Glutamatergic neuron (in vitro differentiated cells): ENCODE measurements at regions not wholly inside any gene's neighbourhood (a gene's known extent, or its start where the extent isn't known, plus 50 kb on each side); places are given as distances from the start of the nearest gene placed in this dataset.

Experiments used
- DNase-seq: peaks from one replicate; pipeline ENCODE4 v3.0.0; 2022
- H3K27ac Mint-ChIP-seq: one replicate; pipeline ENCODE4 v1.8.0; 2020; ENCODE audit warnings: mild to moderate bottlenecking, mixed read lengths, inconsistent platforms; ENCODE audit not compliant: unreplicated experiment
- H3K27me3 Mint-ChIP-seq: one replicate; pipeline ENCODE4 v1.8.0; 2020; ENCODE audit warnings: mild to moderate bottlenecking, moderate library complexity, mixed read lengths, inconsistent platforms; ENCODE audit not compliant: unreplicated experiment
- H3K36me3 Mint-ChIP-seq: one replicate; pipeline ENCODE4 v1.8.0; 2020; ENCODE audit warnings: mild to moderate bottlenecking, mixed read lengths, inconsistent platforms; ENCODE audit not compliant: unreplicated experiment
- H3K4me1 Mint-ChIP-seq: one replicate; pipeline ENCODE4 v1.8.0; 2020; ENCODE audit warnings: mild to moderate bottlenecking, low read depth, mixed read lengths, inconsistent platforms; ENCODE audit not compliant: unreplicated experiment
- H3K4me3 Mint-ChIP-seq: one replicate; pipeline ENCODE4 v1.8.0; 2020; ENCODE audit warnings: mild to moderate bottlenecking, mixed read lengths, inconsistent platforms; ENCODE audit not compliant: unreplicated experiment
- H3K9me3 Mint-ChIP-seq: one replicate; pipeline ENCODE4 v1.8.0; 2020; ENCODE audit warnings: mild to moderate bottlenecking, moderate library complexity, mixed read lengths, inconsistent platforms; ENCODE audit not compliant: unreplicated experiment
- TF ChIP-seq, protein P1 (sequence below): fragments of 200-600 bp; sonication (generic); IDR thresholded peaks from one replicate; pipeline ENCODE4 v1.5.0; 2021; ENCODE audit not compliant: partially characterized antibody, unreplicated experiment

GRCh38 chr15:68517285-68517761 lies 61.5 kb upstream of the CORO2B start:
- Mint-ChIP-seq H3K27ac (no peak overlapping the region), H3K36me3 (no peaks in the 10 kb centered on the region), H3K27me3 (no peaks in the 10 kb centered on the region), H3K4me1 (no peaks in the 10 kb centered on the region), H3K9me3 (no peaks in the 10 kb centered on the region), H3K4me3 (no peak overlapping the region)
- TF ChIP-seq, protein P1, sequence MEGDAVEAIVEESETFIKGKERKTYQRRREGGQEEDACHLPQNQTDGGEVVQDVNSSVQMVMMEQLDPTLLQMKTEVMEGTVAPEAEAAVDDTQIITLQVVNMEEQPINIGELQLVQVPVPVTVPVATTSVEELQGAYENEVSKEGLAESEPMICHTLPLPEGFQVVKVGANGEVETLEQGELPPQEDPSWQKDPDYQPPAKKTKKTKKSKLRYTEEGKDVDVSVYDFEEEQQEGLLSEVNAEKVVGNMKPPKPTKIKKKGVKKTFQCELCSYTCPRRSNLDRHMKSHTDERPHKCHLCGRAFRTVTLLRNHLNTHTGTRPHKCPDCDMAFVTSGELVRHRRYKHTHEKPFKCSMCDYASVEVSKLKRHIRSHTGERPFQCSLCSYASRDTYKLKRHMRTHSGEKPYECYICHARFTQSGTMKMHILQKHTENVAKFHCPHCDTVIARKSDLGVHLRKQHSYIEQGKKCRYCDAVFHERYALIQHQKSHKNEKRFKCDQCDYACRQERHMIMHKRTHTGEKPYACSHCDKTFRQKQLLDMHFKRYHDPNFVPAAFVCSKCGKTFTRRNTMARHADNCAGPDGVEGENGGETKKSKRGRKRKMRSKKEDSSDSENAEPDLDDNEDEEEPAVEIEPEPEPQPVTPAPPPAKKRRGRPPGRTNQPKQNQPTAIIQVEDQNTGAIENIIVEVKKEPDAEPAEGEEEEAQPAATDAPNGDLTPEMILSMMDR = no peak
- no peak for DNase-seq

GRCh38 chr15:68518046-68518445 lies 60.7 kb upstream of the CORO2B start:
- DNase-seq = no peak
- H3K4me1 Mint-ChIP-seq = no peaks in the 10 kb centered on the region
- H3K27ac Mint-ChIP-seq = no peak overlapping the region
- H3K9me3 Mint-ChIP-seq = no peaks in the 10 kb centered on the region
- H3K27me3 Mint-ChIP-seq = no peaks in the 10 kb centered on the region
- TF ChIP-seq, protein P1 = no peak
- no peaks in the 10 kb centered on the region for H3K36me3 Mint-ChIP-seq
- H3K4me3 Mint-ChIP-seq = no peak overlapping the region

- no peak overlapping the region for H3K4me3 Mint-ChIP-seq
- no peaks in the 10 kb centered on the region for H3K36me3 Mint-ChIP-seq
- H3K9me3 Mint-ChIP-seq = no peaks in the 10 kb centered on the region
- no peaks in the 10 kb centered on the region for H3K27me3 Mint-ChIP-seq
- DNase-seq = no peak
- TF ChIP-seq, protein P1 = no peak
- no peaks in the 10 kb centered on the region for H3K4me1 Mint-ChIP-seq
- no peak overlapping the region for H3K27ac Mint-ChIP-seq
These were observed 59.9 kb upstream of the CORO2B start for GRCh38 chr15:68518785-68519430.

DNA sequence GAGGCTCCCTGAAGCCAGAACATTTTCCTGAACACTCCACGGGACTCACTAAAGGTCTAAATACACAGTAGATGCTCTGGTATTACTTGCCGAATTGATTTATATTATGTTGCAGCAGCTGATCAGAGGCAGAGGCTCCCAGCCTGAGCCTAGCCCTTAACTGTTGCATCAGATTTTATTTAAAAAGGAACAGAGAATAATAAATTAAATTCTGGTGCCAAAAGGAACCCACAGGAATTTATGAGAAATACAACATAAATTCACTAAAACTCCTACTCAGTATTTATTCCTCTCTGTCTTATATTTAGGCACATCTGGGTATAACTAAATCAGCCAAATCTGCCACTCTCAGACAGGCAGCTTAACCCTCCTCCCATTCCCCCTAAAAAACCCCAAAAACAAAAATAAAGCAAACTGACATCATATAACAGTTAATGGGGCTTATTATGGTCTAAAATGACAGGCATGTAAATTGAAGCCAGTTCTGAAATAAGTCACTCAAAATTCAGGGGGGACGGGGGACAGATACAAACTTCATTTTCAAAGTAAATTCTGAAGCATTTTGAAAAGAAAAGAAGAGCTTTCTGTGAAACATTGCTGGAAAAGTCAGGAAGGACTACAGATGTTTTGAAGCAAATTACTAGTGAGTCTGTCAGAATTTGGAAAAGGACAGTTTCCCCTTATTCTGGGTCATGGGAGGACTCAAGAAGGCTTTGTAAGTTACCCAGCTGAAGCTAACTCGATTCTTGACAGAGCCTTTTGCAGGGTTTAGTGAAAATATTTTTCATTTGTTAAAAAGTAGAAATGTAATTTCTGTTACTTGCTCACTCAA lies 53.8 kb upstream of the CORO2B start:
- no peak for DNase-seq
- H3K27me3 Mint-ChIP-seq = no peaks in the 10 kb centered on the region
- TF ChIP-seq, protein P1 = no peak
- H3K27ac Mint-ChIP-seq = no peak overlapping the region
- H3K4me3 Mint-ChIP-seq = no peak overlapping the region
- H3K9me3 Mint-ChIP-seq = no peaks in the 10 kb centered on the region
- H3K4me1 Mint-ChIP-seq = no peaks in the 10 kb centered on the region
- no peaks in the 10 kb centered on the region for H3K36me3 Mint-ChIP-seq

DNA sequence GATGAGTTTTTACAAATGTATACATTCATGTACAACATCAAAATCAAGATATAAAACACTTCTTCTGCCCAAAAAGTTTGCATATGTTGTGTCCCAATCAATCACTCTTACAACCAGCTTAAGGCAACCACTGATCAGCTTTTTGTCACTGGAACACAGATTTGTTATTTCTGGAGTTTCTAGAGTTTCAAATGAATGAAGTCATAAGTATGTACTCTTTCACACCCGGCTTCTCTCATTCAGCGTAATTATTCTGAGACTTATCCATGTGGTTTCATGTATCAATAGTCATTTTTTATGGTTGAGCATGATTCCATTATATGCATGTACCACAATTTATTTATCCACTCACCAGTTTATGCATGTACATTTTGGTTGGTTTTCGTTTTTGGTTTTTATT lies 53.0 kb upstream of the CORO2B start:
- H3K9me3 Mint-ChIP-seq = no peaks in the 10 kb centered on the region
- no peak for DNase-seq
- H3K36me3 Mint-ChIP-seq = peaks cover 2% of the 10 kb centered on the region
- TF ChIP-seq, protein P1 = no peak
- H3K4me3 Mint-ChIP-seq = no peak overlapping the region
- H3K4me1 Mint-ChIP-seq = no peaks in the 10 kb centered on the region
- H3K27ac Mint-ChIP-seq = no peak overlapping the region
- H3K27me3 Mint-ChIP-seq = no peaks in the 10 kb centered on the region
